ENCODE measurements at regions not wholly inside any gene's neighbourhood (a gene's known extent, or its start where the extent isn't known, plus 50 kb on each side); places are given as distances from the start of the nearest gene placed in this dataset.

DNA sequence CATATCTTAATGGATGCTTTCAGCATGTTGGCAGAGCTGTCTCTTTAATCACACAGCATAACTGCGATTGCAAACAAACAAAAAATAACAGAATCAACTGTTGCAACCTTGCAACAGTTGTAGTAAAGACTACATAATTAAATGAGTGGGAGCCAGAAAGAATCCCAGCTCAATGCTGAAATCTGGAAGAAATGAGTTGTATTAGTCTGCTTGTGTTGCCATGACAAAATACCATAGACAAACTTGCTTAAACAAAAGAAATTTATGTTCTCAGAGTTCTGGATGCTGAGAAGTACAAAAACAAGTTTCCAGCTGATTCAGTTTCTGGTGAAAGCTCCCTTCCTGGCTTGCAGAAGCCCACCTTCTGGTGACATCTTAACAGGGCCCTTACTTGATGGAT lies 260.9 kb upstream of the TUSC1 start:
- Histone ChIP-seq H3K4me1 (ENCODE audit: control insufficient read depth in 5 of 5, insufficient read depth in 5 of 5, low read length in 5 of 5) (no peaks in the 10 kb centered on the region), H3K4me3 (no peak overlapping the region), H3K27ac (ENCODE audit: low read depth in 1 of 2, low read length in 1 of 2) (no peak overlapping the region), H3K9me3 (ENCODE audit: control insufficient read depth in 4 of 4, insufficient read depth in 3 of 4, low read length in 3 of 4) (no peaks in the 10 kb centered on the region), H3K9ac (ENCODE audit: insufficient read depth in 1 of 2, low read length in 2 of 2) (no peak overlapping the region), H3K36me3 (ENCODE audit: control insufficient read depth in 4 of 4, insufficient read depth in 4 of 4, low read length in 4 of 4) (no peaks in the 10 kb centered on the region), H3K27me3 (ENCODE audit: control insufficient read depth in 3 of 3, insufficient read depth in 3 of 3, low read length in 2 of 3) (no peaks in the 10 kb centered on the region)
- TF ChIP-seq, protein P1, sequence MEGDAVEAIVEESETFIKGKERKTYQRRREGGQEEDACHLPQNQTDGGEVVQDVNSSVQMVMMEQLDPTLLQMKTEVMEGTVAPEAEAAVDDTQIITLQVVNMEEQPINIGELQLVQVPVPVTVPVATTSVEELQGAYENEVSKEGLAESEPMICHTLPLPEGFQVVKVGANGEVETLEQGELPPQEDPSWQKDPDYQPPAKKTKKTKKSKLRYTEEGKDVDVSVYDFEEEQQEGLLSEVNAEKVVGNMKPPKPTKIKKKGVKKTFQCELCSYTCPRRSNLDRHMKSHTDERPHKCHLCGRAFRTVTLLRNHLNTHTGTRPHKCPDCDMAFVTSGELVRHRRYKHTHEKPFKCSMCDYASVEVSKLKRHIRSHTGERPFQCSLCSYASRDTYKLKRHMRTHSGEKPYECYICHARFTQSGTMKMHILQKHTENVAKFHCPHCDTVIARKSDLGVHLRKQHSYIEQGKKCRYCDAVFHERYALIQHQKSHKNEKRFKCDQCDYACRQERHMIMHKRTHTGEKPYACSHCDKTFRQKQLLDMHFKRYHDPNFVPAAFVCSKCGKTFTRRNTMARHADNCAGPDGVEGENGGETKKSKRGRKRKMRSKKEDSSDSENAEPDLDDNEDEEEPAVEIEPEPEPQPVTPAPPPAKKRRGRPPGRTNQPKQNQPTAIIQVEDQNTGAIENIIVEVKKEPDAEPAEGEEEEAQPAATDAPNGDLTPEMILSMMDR (IDR thresholded peaks at IDR 0.05; ENCODE audit: control extremely low read depth, extremely low read depth) = no peak
- DNase-seq (no peak), ATAC-seq (ENCODE audit: insufficient read depth, low FRiP score) (peak; percentile 11)
- WGBS, 2 donors = 75 to 88% methylated on average over 1 of the region's 1 CpG

- DNase-seq = no peak
- no peak overlapping the region for H3K9ac ChIP-seq (ENCODE audit: insufficient read depth in 1 of 2, low read length in 2 of 2)
- WGBS, 2 donors = 80% methylated on average over 1 of the region's 1 CpG
- ATAC-seq (ENCODE audit: insufficient read depth, low FRiP score) = no peak
- H3K9me3 ChIP-seq (ENCODE audit: control insufficient read depth in 4 of 4, insufficient read depth in 3 of 4, low read length in 3 of 4) = no peaks in the 10 kb centered on the region
- TF ChIP-seq, protein P1 (IDR thresholded peaks at IDR 0.05; ENCODE audit: control extremely low read depth, extremely low read depth) = no peak
- no peaks in the 10 kb centered on the region for H3K4me1 ChIP-seq (ENCODE audit: control insufficient read depth in 5 of 5, insufficient read depth in 5 of 5, low read length in 5 of 5)
- H3K4me3 ChIP-seq = no peak overlapping the region
- no peaks in the 10 kb centered on the region for H3K36me3 ChIP-seq (ENCODE audit: control insufficient read depth in 4 of 4, insufficient read depth in 4 of 4, low read length in 4 of 4)
- H3K27ac ChIP-seq (ENCODE audit: low read depth in 1 of 2, low read length in 1 of 2) = no peak overlapping the region
- no peaks in the 10 kb centered on the region for H3K27me3 ChIP-seq (ENCODE audit: control insufficient read depth in 3 of 3, insufficient read depth in 3 of 3, low read length in 2 of 3)
Measured at GRCh38 chr9:25936031-25936430, 257.8 kb upstream of the TUSC1 start.

- 44 to 71% methylated on average over 2 of the region's 2 CpGs for WGBS, 2 donors
- no peak overlapping the region for H3K9ac ChIP-seq (ENCODE audit: insufficient read depth in 1 of 2, low read length in 2 of 2)
- no peaks in the 10 kb centered on the region for H3K27me3 ChIP-seq (ENCODE audit: control insufficient read depth in 3 of 3, insufficient read depth in 3 of 3, low read length in 2 of 3)
- ATAC-seq (ENCODE audit: insufficient read depth, low FRiP score) = no peak
- TF ChIP-seq, protein P1 (IDR thresholded peaks at IDR 0.05; ENCODE audit: control extremely low read depth, extremely low read depth) = no peak
- no peak overlapping the region for H3K27ac ChIP-seq (ENCODE audit: low read depth in 1 of 2, low read length in 1 of 2)
- DNase-seq = no peak
- H3K4me3 ChIP-seq = no peak overlapping the region
- H3K36me3 ChIP-seq (ENCODE audit: control insufficient read depth in 4 of 4, insufficient read depth in 4 of 4, low read length in 4 of 4) = no peaks in the 10 kb centered on the region
- H3K4me1 ChIP-seq (ENCODE audit: control insufficient read depth in 5 of 5, insufficient read depth in 5 of 5, low read length in 5 of 5) = no peaks in the 10 kb centered on the region
- no peaks in the 10 kb centered on the region for H3K9me3 ChIP-seq (ENCODE audit: control insufficient read depth in 4 of 4, insufficient read depth in 3 of 4, low read length in 3 of 4)
Measured at GRCh38 chr9:25935188-25935587, 256.9 kb upstream of the TUSC1 start.

- no peak overlapping the region for H3K27ac ChIP-seq (ENCODE audit: low read depth in 1 of 2, low read length in 1 of 2)
- TF ChIP-seq, protein P1 (IDR thresholded peaks at IDR 0.05; ENCODE audit: control extremely low read depth, extremely low read depth) = no peak
- no peaks in the 10 kb centered on the region for H3K27me3 ChIP-seq (ENCODE audit: control insufficient read depth in 3 of 3, insufficient read depth in 3 of 3, low read length in 2 of 3)
- no peaks in the 10 kb centered on the region for H3K4me1 ChIP-seq (ENCODE audit: control insufficient read depth in 5 of 5, insufficient read depth in 5 of 5, low read length in 5 of 5)
- no peak for DNase-seq
- WGBS, 2 donors = 78 to 82% methylated on average over 2 of the region's 2 CpGs
- H3K9me3 ChIP-seq (ENCODE audit: control insufficient read depth in 4 of 4, insufficient read depth in 3 of 4, low read length in 3 of 4) = no peaks in the 10 kb centered on the region
- H3K36me3 ChIP-seq (ENCODE audit: control insufficient read depth in 4 of 4, insufficient read depth in 4 of 4, low read length in 4 of 4) = no peaks in the 10 kb centered on the region
- ATAC-seq (ENCODE audit: insufficient read depth, low FRiP score) = no peak
- H3K4me3 ChIP-seq = no peak overlapping the region
- H3K9ac ChIP-seq (ENCODE audit: insufficient read depth in 1 of 2, low read length in 2 of 2) = no peak overlapping the region
Measured at GRCh38 chr9:25918761-25919160, 240.5 kb upstream of the TUSC1 start.

Measured in lung (tissue), 11 donors.